ENCODE measurements at regions not wholly inside any gene's neighbourhood (a gene's known extent, or its start where the extent isn't known, plus 50 kb on each side); places are given as distances from the start of the nearest gene placed in this dataset.
"Not testable (repeated sequence)": the region's sequence is repeated elsewhere in the genome, so short reads cannot be mapped to it uniquely, and the experiment has no call there.

- intact Hi-C loops (cut with DNase I, micrococcal nuclease), result no loop called here
- DNase-seq (no peak), ATAC-seq (no peak)
These were observed 153.5 kb downstream of the KCNRG start for GRCh38 chr13:50168786-50169185.

- DNase-seq (no peak), ATAC-seq (no peak)
- intact Hi-C loops (cut with DNase I, micrococcal nuclease), result no loop called here
These were observed 155.3 kb downstream of the KCNRG start for GRCh38 chr13:50170447-50171037.

- ATAC-seq (no peak), DNase-seq (no peak)
These were observed 156.5 kb downstream of the KCNRG start for GRCh38 chr13:50171590-50172282.

GRCh38 chr13:50173045-50173444 lies 157.8 kb downstream of the KCNRG start:
- ATAC-seq; DNase-seq; intact Hi-C loops (cut with DNase I, micrococcal nuclease): not testable (repeated sequence)

More at GRCh38 chr13:50171590-50172282, 156.5 kb downstream of the KCNRG start:
- intact Hi-C loops (cut with DNase I, micrococcal nuclease), result no loop called here

- ATAC-seq (no peak), DNase-seq (no peak)
- intact Hi-C loops (cut with DNase I, micrococcal nuclease), result no loop called here
These were observed 159.4 kb downstream of the KCNRG start for GRCh38 chr13:50174630-50175029.

- ATAC-seq (no peak), DNase-seq (no peak)
- intact Hi-C loops (cut with DNase I, micrococcal nuclease), result no loop called here
These were observed 164.7 kb downstream of the KCNRG start for GRCh38 chr13:50179977-50180376.

- DNase-seq; ATAC-seq; intact Hi-C loops (cut with DNase I, micrococcal nuclease): not testable (repeated sequence)
These were observed 170.8 kb downstream of the KCNRG start for GRCh38 chr13:50185769-50186763.

- DNase-seq (no peak), ATAC-seq (no peak)
- intact Hi-C loops (cut with DNase I, micrococcal nuclease), result no loop called here
These were observed 172.2 kb downstream of the KCNRG start for GRCh38 chr13:50187352-50188029.

GRCh38 chr13:50188696-50189095 lies 173.5 kb downstream of the KCNRG start:
- ATAC-seq (no peak), DNase-seq (no peak)
- intact Hi-C loops (cut with DNase I, micrococcal nuclease), result no loop called here

- DNase-seq, result no peak
- intact Hi-C loops (cut with DNase I, micrococcal nuclease), result no loop called here
- ATAC-seq, result no peak
These were observed 174.2 kb downstream of the KCNRG start for GRCh38 chr13:50189450-50189849.

- DNase-seq, result no peak
- intact Hi-C loops (cut with DNase I, micrococcal nuclease), result no loop called here
These were observed 175.8 kb downstream of the KCNRG start for GRCh38 chr13:50191004-50191403.

GRCh38 chr13:50192272-50192813 lies 177.1 kb downstream of the KCNRG start:
- DNase-seq (no peak), ATAC-seq (no peak)
- intact Hi-C loops (cut with DNase I, micrococcal nuclease), result no loop called here

More at GRCh38 chr13:50191004-50191403, 175.8 kb downstream of the KCNRG start:
- no peak for ATAC-seq

- no peak for ATAC-seq
- DNase-seq, result no peak
- intact Hi-C loops (cut with DNase I, micrococcal nuclease), result no loop called here
These were observed 179.8 kb downstream of the KCNRG start for GRCh38 chr13:50195045-50195444.

GRCh38 chr13:50196118-50196517 lies 180.9 kb downstream of the KCNRG start:
- intact Hi-C loops (cut with DNase I, micrococcal nuclease), result no loop called here
- DNase-seq (no peak), ATAC-seq (no peak)

- ATAC-seq (no peak), DNase-seq (no peak)
- intact Hi-C loops (cut with DNase I, micrococcal nuclease), result no loop called here
These were observed 182.5 kb downstream of the KCNRG start for GRCh38 chr13:50197705-50198104.

GRCh38 chr13:50198508-50198907 lies 183.3 kb downstream of the KCNRG start:
- intact Hi-C loops (cut with DNase I, micrococcal nuclease), result no loop called here
- DNase-seq, result no peak
- no peak for ATAC-seq

GRCh38 chr13:50200569-50200968 lies 185.3 kb downstream of the KCNRG start:
- DNase-seq (no peak), ATAC-seq (no peak)
- intact Hi-C loops (cut with DNase I, micrococcal nuclease), result no loop called here

- ATAC-seq, result no peak
- no peak for DNase-seq
- intact Hi-C loops (cut with DNase I, micrococcal nuclease), result no loop called here
These were observed 185.7 kb downstream of the KCNRG start for GRCh38 chr13:50200988-50201387.

- no peak for ATAC-seq
These were observed 187.2 kb downstream of the KCNRG start for GRCh38 chr13:50202485-50202884.

More at GRCh38 chr13:50202485-50202884, 187.2 kb downstream of the KCNRG start:
- intact Hi-C loops (cut with DNase I, micrococcal nuclease), result no loop called here
- no peak for DNase-seq

All from left colon (tissue), 2 donors.